ENCODE measurements at regions not wholly inside any gene's neighbourhood (a gene's known extent, or its start where the extent isn't known, plus 50 kb on each side); places are given as distances from the start of the nearest gene placed in this dataset.

GRCh38 chr2:153221506-153221905 is 257.1 kb downstream of the RPRM start:
- TF ChIP-seq POLR2AphosphoS5 (IDR thresholded peaks at IDR 0.05; ENCODE audit: low read depth, low read length), result no peak
- no peak for TF ChIP-seq TAF1 (IDR thresholded peaks at IDR 0.05; ENCODE audit: low read depth, low read length)
- TF ChIP-seq POLR2A (IDR thresholded peaks at IDR 0.05; ENCODE audit: low read depth, low read length), result no peak
- no peak for TF ChIP-seq SPI1 (IDR thresholded peaks at IDR 0.05; ENCODE audit: low read depth, low read length)
- TF ChIP-seq POU2F2 (IDR thresholded peaks at IDR 0.05; ENCODE audit: low read depth, low read length), result no peak
